ENCODE measurements at regions not wholly inside any gene's neighbourhood (a gene's known extent, or its start where the extent isn't known, plus 50 kb on each side); places are given as distances from the start of the nearest gene placed in this dataset.

- no peak for DNase-seq (ENCODE audit: low spot score)
- H3K9me3 Mint-ChIP-seq: peaks cover 53% of the 10 kb centered on the region
- ATAC-seq: no peak
- H3K27me3 Mint-ChIP-seq (ENCODE audit: insufficient read depth, low read depth, poor library complexity): peaks cover 5% of the 10 kb centered on the region
- peaks cover 36% of the 10 kb centered on the region for H3K36me3 Mint-ChIP-seq (ENCODE audit: low read depth)
- Histone ChIP-seq H3K36me3 (ENCODE audit: insufficient read depth) (peaks cover 17% of the 10 kb centered on the region; the same call in 1 of the 2 replicates), H3K4me1 (ENCODE audit: insufficient read depth) (no peaks in the 10 kb centered on the region), H3F3A (replicated peaks; ENCODE audit: low read depth) (no peaks in the 10 kb centered on the region), H3K4me3 (no peak overlapping the region), H3K27ac (ENCODE audit: low read depth) (no peak overlapping the region), H3K9me2 (ENCODE audit: insufficient read depth) (0 out of 2 replicates have a peak, but pooled peaks cover 4% of the 10 kb centered on the region), H2AFZ (no peak overlapping the region), H4K20me1 (replicated peaks; ENCODE audit: insufficient read depth) (no peaks in the 10 kb centered on the region), H3K4me2 (no peak overlapping the region), H3K79me2 (replicated peaks; ENCODE audit: insufficient read depth) (no peaks in the 10 kb centered on the region), H3K27me3 (ENCODE audit: insufficient read depth) (no peaks in the 10 kb centered on the region)
- TF ChIP-seq JUNB (IDR thresholded peaks at IDR 0.05; ENCODE audit: unreplicated experiment) (no peak), STAT1 (IDR thresholded peaks at IDR 0.05; ENCODE audit: unreplicated experiment) (no peak), EZH2 (IDR thresholded peaks at IDR 0.05; ENCODE audit: low read depth, unreplicated experiment) (no peak), POLR2AphosphoS5 (IDR thresholded peaks at IDR 0.05; ENCODE audit: low read depth) (no peak), CREB1 (CRISPR knock-in tag; IDR thresholded peaks at IDR 0.05; ENCODE audit: low read depth) (no peak), EZH2phosphoT487 (IDR thresholded peaks at IDR 0.05; ENCODE audit: unreplicated experiment) (no peak), REST (IDR thresholded peaks at IDR 0.05; ENCODE audit: unreplicated experiment) (no peak), ETS1 (IDR thresholded peaks at IDR 0.05) (no peak), ZNF114 (CRISPR knock-in tag; IDR thresholded peaks at IDR 0.05) (no peak), ZNF462 (CRISPR knock-in tag; IDR thresholded peaks at IDR 0.05) (no peak), NANOG (IDR thresholded peaks at IDR 0.05; ENCODE audit: borderline replicate concordance) (no peak), ZNF331 (CRISPR knock-in tag; IDR thresholded peaks at IDR 0.05; ENCODE audit: low read depth) (no peak)
- TF ChIP-seq, protein P1, sequence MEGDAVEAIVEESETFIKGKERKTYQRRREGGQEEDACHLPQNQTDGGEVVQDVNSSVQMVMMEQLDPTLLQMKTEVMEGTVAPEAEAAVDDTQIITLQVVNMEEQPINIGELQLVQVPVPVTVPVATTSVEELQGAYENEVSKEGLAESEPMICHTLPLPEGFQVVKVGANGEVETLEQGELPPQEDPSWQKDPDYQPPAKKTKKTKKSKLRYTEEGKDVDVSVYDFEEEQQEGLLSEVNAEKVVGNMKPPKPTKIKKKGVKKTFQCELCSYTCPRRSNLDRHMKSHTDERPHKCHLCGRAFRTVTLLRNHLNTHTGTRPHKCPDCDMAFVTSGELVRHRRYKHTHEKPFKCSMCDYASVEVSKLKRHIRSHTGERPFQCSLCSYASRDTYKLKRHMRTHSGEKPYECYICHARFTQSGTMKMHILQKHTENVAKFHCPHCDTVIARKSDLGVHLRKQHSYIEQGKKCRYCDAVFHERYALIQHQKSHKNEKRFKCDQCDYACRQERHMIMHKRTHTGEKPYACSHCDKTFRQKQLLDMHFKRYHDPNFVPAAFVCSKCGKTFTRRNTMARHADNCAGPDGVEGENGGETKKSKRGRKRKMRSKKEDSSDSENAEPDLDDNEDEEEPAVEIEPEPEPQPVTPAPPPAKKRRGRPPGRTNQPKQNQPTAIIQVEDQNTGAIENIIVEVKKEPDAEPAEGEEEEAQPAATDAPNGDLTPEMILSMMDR (conservative IDR thresholded peaks at IDR 0.05; ENCODE audit: low read depth in 2 of 2): no peak
- no peak overlapping the region for H3K27ac Mint-ChIP-seq
- 0 out of 3 replicates have a peak, but pooled peaks cover 4% of the 10 kb centered on the region for H3K4me1 Mint-ChIP-seq
- no peak overlapping the region for H3K4me3 Mint-ChIP-seq
These were observed 1072.7 kb downstream of the NR2F1-AS1 start for GRCh38 chr5:92508271-92508670.

Measured in GM23338 (cell line).